ENCODE measurements at regions not wholly inside any gene's neighbourhood (a gene's known extent, or its start where the extent isn't known, plus 50 kb on each side); places are given as distances from the start of the nearest gene placed in this dataset.

DNA sequence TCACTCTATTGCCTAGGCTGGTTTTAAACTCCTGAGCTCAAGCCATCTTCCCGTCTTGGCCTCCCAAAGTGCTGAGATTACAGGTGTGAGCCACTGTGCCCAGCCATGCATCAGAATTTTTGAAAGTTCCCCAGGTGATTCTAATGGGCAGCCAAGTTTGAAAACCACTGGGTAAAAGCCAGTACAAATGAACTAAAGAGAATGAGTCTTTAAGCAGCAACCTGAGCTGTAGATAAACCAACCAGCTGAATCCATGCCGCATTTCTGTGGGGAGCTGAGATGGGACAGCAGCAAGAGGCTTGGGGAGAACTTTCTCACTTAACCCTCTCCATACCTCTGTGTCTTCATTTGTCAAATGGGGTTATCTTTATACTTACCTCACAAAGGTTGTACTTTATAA is 67.5 kb downstream of the VEGFA start:
- ATAC-seq = no peak
- Histone ChIP-seq H3K27ac (no peak overlapping the region), H3K4me1 (peaks cover 4 to 15% of the 10 kb centered on the region in 2 donors), H3K36me3 (no peaks in the 10 kb centered on the region), H3K9me3 (no peaks in the 10 kb centered on the region), H3K4me3 (no peak overlapping the region), H3K27me3 (no peaks in the 10 kb centered on the region)
- DNase-seq = no peak
- in situ Hi-C loops (cut with MboI; ENCODE audit: low sequenced_read_pairs in 4 of 4) = no loop called here
- TF ChIP-seq, protein P1, sequence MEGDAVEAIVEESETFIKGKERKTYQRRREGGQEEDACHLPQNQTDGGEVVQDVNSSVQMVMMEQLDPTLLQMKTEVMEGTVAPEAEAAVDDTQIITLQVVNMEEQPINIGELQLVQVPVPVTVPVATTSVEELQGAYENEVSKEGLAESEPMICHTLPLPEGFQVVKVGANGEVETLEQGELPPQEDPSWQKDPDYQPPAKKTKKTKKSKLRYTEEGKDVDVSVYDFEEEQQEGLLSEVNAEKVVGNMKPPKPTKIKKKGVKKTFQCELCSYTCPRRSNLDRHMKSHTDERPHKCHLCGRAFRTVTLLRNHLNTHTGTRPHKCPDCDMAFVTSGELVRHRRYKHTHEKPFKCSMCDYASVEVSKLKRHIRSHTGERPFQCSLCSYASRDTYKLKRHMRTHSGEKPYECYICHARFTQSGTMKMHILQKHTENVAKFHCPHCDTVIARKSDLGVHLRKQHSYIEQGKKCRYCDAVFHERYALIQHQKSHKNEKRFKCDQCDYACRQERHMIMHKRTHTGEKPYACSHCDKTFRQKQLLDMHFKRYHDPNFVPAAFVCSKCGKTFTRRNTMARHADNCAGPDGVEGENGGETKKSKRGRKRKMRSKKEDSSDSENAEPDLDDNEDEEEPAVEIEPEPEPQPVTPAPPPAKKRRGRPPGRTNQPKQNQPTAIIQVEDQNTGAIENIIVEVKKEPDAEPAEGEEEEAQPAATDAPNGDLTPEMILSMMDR (IDR thresholded peaks at IDR 0.05 in 4 of 5, conservative IDR thresholded peaks at IDR 0.05 in 1 of 5) = no peak
- no peak for TF ChIP-seq POLR2A (IDR thresholded peaks at IDR 0.05)
- intact Hi-C loops (cut with DNase I; ENCODE audit: low total_unique reads) = no loop called here

DNA sequence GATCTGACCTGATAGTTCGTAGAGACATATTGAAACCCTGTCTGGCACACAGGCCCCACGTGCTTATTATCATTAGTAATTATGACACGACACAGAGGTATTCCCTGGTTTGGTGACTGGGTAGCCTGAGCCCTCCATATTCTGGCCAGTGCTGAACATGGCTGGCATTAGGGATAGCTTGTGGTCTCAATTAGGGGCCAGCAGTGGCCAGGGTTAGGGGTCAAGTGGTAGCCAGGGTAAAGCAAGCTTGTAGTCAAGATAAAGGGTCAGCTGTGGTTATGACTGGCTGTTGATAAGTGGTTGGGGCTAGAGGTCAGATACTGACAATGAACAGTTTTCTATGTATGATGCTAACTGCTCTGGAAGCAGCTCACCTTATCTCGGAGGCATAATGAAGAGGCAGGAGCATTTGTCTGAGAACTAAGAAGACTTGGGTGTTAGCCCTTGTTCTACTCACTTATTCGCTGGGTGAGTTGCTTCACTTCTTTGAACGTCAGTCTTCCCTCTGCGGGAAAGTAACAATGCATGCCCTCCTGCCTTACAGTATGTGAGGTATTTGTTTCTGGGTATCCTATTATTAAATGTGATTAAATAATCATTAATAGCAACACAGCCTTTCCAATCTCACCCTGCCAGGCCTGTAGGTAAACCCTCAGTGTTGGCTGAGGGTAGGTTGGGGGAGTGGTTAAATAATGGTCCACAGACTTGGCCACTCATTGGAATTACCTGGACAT is 66.7 kb downstream of the VEGFA start:
- Histone ChIP-seq H3K4me1 (peaks cover 4 to 15% of the 10 kb centered on the region in 2 donors), H3K36me3 (no peaks in the 10 kb centered on the region), H3K27me3 (no peaks in the 10 kb centered on the region), H3K27ac (no peak overlapping the region), H3K9me3 (no peaks in the 10 kb centered on the region), H3K4me3 (no peak overlapping the region)
- DNase-seq (no peak), ATAC-seq (no peak)
- intact Hi-C loops (cut with DNase I; ENCODE audit: low total_unique reads) (no loop called here), in situ Hi-C loops (cut with MboI; ENCODE audit: low sequenced_read_pairs in 4 of 4) (no loop called here)
- TF ChIP-seq, protein P1 (IDR thresholded peaks at IDR 0.05 in 4 of 5, conservative IDR thresholded peaks at IDR 0.05 in 1 of 5) = no peak
- no peak for TF ChIP-seq POLR2A (IDR thresholded peaks at IDR 0.05)
